ENCODE measurements at regions not wholly inside any gene's neighbourhood (a gene's known extent, or its start where the extent isn't known, plus 50 kb on each side); places are given as distances from the start of the nearest gene placed in this dataset.

DNA sequence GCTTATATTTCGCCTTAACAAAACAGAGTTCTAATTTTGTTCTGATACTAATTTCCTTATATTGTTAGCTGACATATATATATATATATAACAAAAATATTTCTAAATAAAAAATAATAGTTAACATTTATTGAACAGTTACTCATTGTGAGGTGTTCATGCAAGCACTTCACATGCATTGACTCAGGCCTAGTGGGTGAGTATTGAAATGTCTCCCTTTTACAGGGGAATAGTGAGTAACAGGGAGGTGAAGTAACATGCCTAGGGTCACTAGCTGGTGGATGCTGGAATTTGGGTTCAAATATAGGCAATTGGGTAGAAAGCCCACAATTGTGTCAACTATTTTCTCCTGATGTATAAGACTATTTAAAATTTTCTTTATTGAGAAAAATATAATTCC is 102.6 kb upstream of the ZPLD1 start:
- no peak overlapping the region for H3K27ac ChIP-seq (ENCODE audit: insufficient read depth, low read length)
- no peaks in the 10 kb centered on the region for H3K9me3 ChIP-seq (ENCODE audit: control insufficient read depth, insufficient read depth, low read depth, low read length)
- H3K4me1 ChIP-seq (ENCODE audit: control insufficient read depth, extremely low read depth, insufficient read depth, low read length) = no peaks in the 10 kb centered on the region
- H3K79me2 ChIP-seq (ENCODE audit: control insufficient read depth, insufficient read depth, low read length) = no peaks in the 10 kb centered on the region
- no peak for DNase-seq (ENCODE audit: low read depth in 2 of 2)
- no peak overlapping the region for H3K4me3 ChIP-seq (replicated peaks in 1 of 4; ENCODE audit: control extremely low read depth in 1 of 4, insufficient read depth in 1 of 4, low read depth in 3 of 4, low read length in 4 of 4)
- no peak overlapping the region for H3K4me2 ChIP-seq (ENCODE audit: extremely low read depth, insufficient read depth, low read length)
- H3K36me3 ChIP-seq (ENCODE audit: control insufficient read depth, insufficient read depth, low read length) = no peaks in the 10 kb centered on the region
- H3K9ac ChIP-seq (ENCODE audit: insufficient read depth, low read length) = no peak overlapping the region
- H3K27me3 ChIP-seq (ENCODE audit: control insufficient read depth, insufficient read depth, low read length) = no peaks in the 10 kb centered on the region
- no peak overlapping the region for H2AFZ ChIP-seq (ENCODE audit: low read length)
- no peaks in the 10 kb centered on the region for H4K20me1 ChIP-seq (ENCODE audit: control insufficient read depth, extremely low read depth, insufficient read depth, low read length)
- TF ChIP-seq EZH2 (IDR thresholded peaks at IDR 0.05; ENCODE audit: low read length, missing control alignments) = no peak
- TF ChIP-seq, protein P1, sequence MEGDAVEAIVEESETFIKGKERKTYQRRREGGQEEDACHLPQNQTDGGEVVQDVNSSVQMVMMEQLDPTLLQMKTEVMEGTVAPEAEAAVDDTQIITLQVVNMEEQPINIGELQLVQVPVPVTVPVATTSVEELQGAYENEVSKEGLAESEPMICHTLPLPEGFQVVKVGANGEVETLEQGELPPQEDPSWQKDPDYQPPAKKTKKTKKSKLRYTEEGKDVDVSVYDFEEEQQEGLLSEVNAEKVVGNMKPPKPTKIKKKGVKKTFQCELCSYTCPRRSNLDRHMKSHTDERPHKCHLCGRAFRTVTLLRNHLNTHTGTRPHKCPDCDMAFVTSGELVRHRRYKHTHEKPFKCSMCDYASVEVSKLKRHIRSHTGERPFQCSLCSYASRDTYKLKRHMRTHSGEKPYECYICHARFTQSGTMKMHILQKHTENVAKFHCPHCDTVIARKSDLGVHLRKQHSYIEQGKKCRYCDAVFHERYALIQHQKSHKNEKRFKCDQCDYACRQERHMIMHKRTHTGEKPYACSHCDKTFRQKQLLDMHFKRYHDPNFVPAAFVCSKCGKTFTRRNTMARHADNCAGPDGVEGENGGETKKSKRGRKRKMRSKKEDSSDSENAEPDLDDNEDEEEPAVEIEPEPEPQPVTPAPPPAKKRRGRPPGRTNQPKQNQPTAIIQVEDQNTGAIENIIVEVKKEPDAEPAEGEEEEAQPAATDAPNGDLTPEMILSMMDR (conservative IDR thresholded peaks at IDR 0.05 in 1 of 2, IDR thresholded peaks at IDR 0.05 in 1 of 2; ENCODE audit: low read depth in 1 of 2, low read length in 2 of 2) = no peak

DNA sequence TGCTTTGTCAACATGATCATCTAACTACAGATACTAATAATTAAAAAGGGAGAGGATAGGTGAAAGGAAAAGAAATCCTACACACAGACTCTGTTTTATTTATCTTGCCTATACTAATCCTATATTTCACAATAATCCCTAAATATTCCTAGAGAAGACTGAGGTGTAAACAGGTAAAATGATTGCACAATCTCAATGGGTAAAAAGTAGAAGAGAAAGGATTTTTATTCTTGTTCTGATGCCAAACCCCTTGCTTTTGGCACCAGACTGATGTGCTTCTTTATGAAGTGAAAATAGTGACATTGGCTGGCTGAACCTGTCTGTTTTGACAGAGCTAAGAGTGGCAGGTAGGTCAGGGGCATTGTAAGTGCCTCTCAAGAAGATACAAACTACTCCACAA is 101.9 kb upstream of the ZPLD1 start:
- DNase-seq (ENCODE audit: low read depth in 2 of 2) = no peak
- TF ChIP-seq, protein P1 (conservative IDR thresholded peaks at IDR 0.05 in 1 of 2, IDR thresholded peaks at IDR 0.05 in 1 of 2; ENCODE audit: low read depth in 1 of 2, low read length in 2 of 2) = no peak
- no peak for TF ChIP-seq EZH2 (IDR thresholded peaks at IDR 0.05; ENCODE audit: low read length, missing control alignments)
- Histone ChIP-seq H3K4me1 (ENCODE audit: control insufficient read depth, extremely low read depth, insufficient read depth, low read length) (no peaks in the 10 kb centered on the region), H3K79me2 (ENCODE audit: control insufficient read depth, insufficient read depth, low read length) (no peaks in the 10 kb centered on the region), H3K27ac (ENCODE audit: insufficient read depth, low read length) (no peak overlapping the region), H3K27me3 (ENCODE audit: control insufficient read depth, insufficient read depth, low read length) (no peaks in the 10 kb centered on the region), H3K4me2 (ENCODE audit: extremely low read depth, insufficient read depth, low read length) (no peak overlapping the region), H3K9ac (ENCODE audit: insufficient read depth, low read length) (no peak overlapping the region), H3K9me3 (ENCODE audit: control insufficient read depth, insufficient read depth, low read depth, low read length) (no peaks in the 10 kb centered on the region), H3K36me3 (ENCODE audit: control insufficient read depth, insufficient read depth, low read length) (no peaks in the 10 kb centered on the region), H2AFZ (ENCODE audit: low read length) (no peak overlapping the region), H3K4me3 (replicated peaks in 1 of 4; ENCODE audit: control extremely low read depth in 1 of 4, insufficient read depth in 1 of 4, low read depth in 3 of 4, low read length in 4 of 4) (no peak overlapping the region), H4K20me1 (ENCODE audit: control insufficient read depth, extremely low read depth, insufficient read depth, low read length) (no peaks in the 10 kb centered on the region)

DNA sequence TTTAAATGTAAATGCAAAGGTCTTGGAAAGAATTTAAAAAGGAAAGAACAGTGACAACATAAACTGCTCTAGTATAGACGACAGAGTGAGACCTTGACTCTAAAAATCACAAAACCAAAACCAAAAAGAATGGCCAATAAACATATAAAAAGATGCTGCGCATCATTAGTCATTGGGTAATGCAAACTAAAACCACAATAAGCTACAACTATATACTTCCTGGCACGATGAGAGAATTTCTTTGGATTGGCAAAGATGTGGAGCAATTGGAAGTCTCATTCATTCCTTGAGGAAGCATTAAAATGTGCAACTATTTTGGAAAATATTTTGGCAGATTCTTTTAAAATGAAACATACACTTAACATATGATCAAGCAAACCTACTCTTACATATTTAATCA is 98.7 kb upstream of the ZPLD1 start:
- Histone ChIP-seq H3K4me3 (replicated peaks in 1 of 4; ENCODE audit: control extremely low read depth in 1 of 4, insufficient read depth in 1 of 4, low read depth in 3 of 4, low read length in 4 of 4) (no peak overlapping the region), H3K36me3 (ENCODE audit: control insufficient read depth, insufficient read depth, low read length) (no peaks in the 10 kb centered on the region), H2AFZ (ENCODE audit: low read length) (no peak overlapping the region), H3K9me3 (ENCODE audit: control insufficient read depth, insufficient read depth, low read depth, low read length) (no peaks in the 10 kb centered on the region), H3K4me2 (ENCODE audit: extremely low read depth, insufficient read depth, low read length) (no peak overlapping the region), H3K79me2 (ENCODE audit: control insufficient read depth, insufficient read depth, low read length) (no peaks in the 10 kb centered on the region), H3K9ac (ENCODE audit: insufficient read depth, low read length) (no peak overlapping the region), H3K4me1 (ENCODE audit: control insufficient read depth, extremely low read depth, insufficient read depth, low read length) (no peaks in the 10 kb centered on the region), H3K27ac (ENCODE audit: insufficient read depth, low read length) (no peak overlapping the region), H4K20me1 (ENCODE audit: control insufficient read depth, extremely low read depth, insufficient read depth, low read length) (no peaks in the 10 kb centered on the region), H3K27me3 (ENCODE audit: control insufficient read depth, insufficient read depth, low read length) (no peaks in the 10 kb centered on the region)
- DNase-seq (ENCODE audit: low read depth in 2 of 2) = no peak
- no peak for TF ChIP-seq EZH2 (IDR thresholded peaks at IDR 0.05; ENCODE audit: low read length, missing control alignments)
- TF ChIP-seq, protein P1 (conservative IDR thresholded peaks at IDR 0.05 in 1 of 2, IDR thresholded peaks at IDR 0.05 in 1 of 2; ENCODE audit: low read depth in 1 of 2, low read length in 2 of 2) = no peak

All from fibroblast of lung (primary cell).